Dedifferentiated amniotic fluid mesenchymal stem cell (primary cell): ENCODE measurements at regions not wholly inside any gene's neighbourhood (a gene's known extent, or its start where the extent isn't known, plus 50 kb on each side); places are given as distances from the start of the nearest gene placed in this dataset.
"Not testable (repeated sequence)": the region's sequence is repeated elsewhere in the genome, so short reads cannot be mapped to it uniquely, and the experiment has no call there.

ENCODE experiments used
- DNase-seq: peaks from one replicate; pipeline ENCODE4 v3.0.0-alpha.2; 2016; ENCODE audit errors: extremely low spot score

- DNase-seq = no peak
These were observed 778.5 kb downstream of the NTRK3 start for GRCh38 chr15:87477737-87478686.

- no peak for DNase-seq
These were observed 779.5 kb downstream of the NTRK3 start for GRCh38 chr15:87477026-87477425.

GRCh38 chr15:87470923-87471322, 785.6 kb downstream of the NTRK3 start:
- DNase-seq = no peak

- DNase-seq = not testable (repeated sequence)
These were observed 792.6 kb downstream of the NTRK3 start for GRCh38 chr15:87463956-87464355.

- DNase-seq = no peak
These were observed 794.9 kb downstream of the NTRK3 start for GRCh38 chr15:87461631-87462030.

GRCh38 chr15:87454860-87455259, 801.7 kb downstream of the NTRK3 start:
- no peak for DNase-seq

GRCh38 chr15:87450314-87450713, 806.2 kb downstream of the NTRK3 start:
- DNase-seq = no peak

- no peak for DNase-seq
These were observed 817.4 kb downstream of the NTRK3 start for GRCh38 chr15:87439090-87439489.

GRCh38 chr15:87433871-87434270, 822.7 kb downstream of the NTRK3 start:
- no peak for DNase-seq

- no peak for DNase-seq
These were observed 826.8 kb downstream of the NTRK3 start for GRCh38 chr15:87429754-87430153.

- no peak for DNase-seq
These were observed 836.5 kb downstream of the NTRK3 start for GRCh38 chr15:87420017-87420416.

GRCh38 chr15:87419344-87419743, 837.2 kb downstream of the NTRK3 start:
- no peak for DNase-seq

- no peak for DNase-seq
These were observed 839.8 kb downstream of the NTRK3 start for GRCh38 chr15:87416591-87417257.

- DNase-seq = no peak
These were observed 847.6 kb downstream of the NTRK3 start for GRCh38 chr15:87408902-87409301.

- DNase-seq = no peak
These were observed 852.6 kb downstream of the NTRK3 start for GRCh38 chr15:87403973-87404372.

GRCh38 chr15:87401973-87402372, 854.6 kb downstream of the NTRK3 start:
- DNase-seq = no peak

GRCh38 chr15:87394676-87395075, 861.9 kb downstream of the NTRK3 start:
- DNase-seq = no peak

GRCh38 chr15:87387766-87388165, 868.8 kb downstream of the NTRK3 start:
- DNase-seq = no peak

- DNase-seq = no peak
These were observed 882.2 kb downstream of the NTRK3 start for GRCh38 chr15:87374339-87374738.

- peak; percentile 36 for DNase-seq
These were observed 887.3 kb downstream of the NTRK3 start for GRCh38 chr15:87369269-87369668.

GRCh38 chr15:87368511-87368910, 888.0 kb downstream of the NTRK3 start:
- no peak for DNase-seq

- DNase-seq = peak; percentile 16
These were observed 891.4 kb downstream of the NTRK3 start for GRCh38 chr15:87365186-87365585.

GRCh38 chr15:87362531-87362930, 894.0 kb downstream of the NTRK3 start:
- DNase-seq = no peak
